HCEC 1CT (cell line): ENCODE measurements at regions not wholly inside any gene's neighbourhood (a gene's known extent, or its start where the extent isn't known, plus 50 kb on each side); places are given as distances from the start of the nearest gene placed in this dataset.
"Not testable (repeated sequence)": the region's sequence is repeated elsewhere in the genome, so short reads cannot be mapped to it uniquely, and the experiment has no call there.

Experiments
- DNase-seq: peaks from one replicate; pipeline ENCODE4 v3.0.0-alpha.2; 2017

DNA sequence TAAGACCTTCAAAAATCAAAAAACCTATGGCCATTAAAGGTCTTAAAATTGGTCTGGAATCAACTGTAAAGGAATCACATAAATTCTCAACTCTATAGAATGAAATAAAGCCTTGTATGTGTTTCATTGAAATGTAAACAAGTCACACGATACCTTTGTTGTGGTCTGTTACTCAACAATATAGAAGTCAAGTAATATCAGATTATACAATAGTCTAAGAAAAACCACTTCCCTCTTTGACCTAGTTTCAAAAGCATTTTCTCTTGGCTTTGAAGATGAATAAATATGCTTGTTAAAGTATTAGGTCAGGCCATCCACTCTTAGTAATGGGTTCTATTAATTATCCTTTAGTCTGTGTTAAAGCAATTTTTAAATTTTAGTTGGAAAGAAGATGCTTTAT is 79.8 kb upstream of the DIO2 start:
- no peak for DNase-seq

GRCh38 chr14:80286744-80287143 is 75.4 kb upstream of the DIO2 start:
- DNase-seq = not testable (repeated sequence)

- DNase-seq = peak; percentile 31
Observed at GRCh38 chr14:80278293-80279023, 67.2 kb upstream of the DIO2 start.

GRCh38 chr14:80275208-80275850 is 64.0 kb upstream of the DIO2 start:
- DNase-seq = peak; percentile 29

DNA sequence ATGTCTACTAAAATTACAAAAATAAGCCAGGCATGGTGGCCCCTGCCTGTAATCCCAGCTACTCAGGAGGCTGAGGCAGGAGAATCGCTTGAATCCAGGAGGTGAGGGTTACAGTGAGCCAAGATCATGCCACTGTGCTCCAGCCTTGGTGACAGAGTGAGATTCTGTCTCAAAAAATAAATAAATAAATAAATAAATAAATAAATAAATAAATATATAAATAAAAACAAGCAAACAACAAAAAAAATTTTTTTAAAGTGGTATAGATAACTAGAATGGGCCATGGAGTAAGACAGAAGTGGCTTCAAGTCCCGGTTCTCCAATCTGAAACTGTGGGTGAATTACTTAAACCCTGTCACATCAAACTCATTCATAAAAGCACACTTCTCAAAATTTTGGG is 63.0 kb upstream of the DIO2 start:
- not testable (repeated sequence) for DNase-seq

- no peak for DNase-seq
Observed at GRCh38 chr14:80271389-80271788, 60.1 kb upstream of the DIO2 start.

DNA sequence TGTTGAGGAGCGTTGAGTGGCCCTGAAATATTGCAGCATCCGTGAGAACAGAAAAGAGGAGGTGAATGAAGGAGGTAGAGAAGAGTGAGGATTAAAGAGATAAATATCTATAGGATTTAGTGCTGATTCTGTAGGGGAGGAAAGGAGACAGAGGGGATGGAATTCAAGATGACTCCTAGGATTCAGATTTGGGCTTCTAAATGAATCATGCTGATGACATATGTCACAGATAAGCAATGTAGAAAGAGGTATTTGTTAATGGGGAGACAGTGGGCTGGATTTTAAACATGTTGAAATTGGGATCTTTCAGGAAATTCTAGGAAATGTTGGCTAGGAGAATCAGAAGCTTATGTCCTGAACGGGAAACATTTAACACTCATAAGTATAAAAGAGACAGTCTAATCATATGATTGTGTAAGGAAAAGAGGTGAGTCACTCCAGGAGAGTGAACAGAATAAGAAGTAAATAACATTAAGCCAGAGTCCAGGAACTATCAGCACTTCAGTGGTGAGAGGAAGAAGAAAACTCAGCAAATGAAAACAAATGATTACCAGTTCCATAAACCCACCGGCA is 58.1 kb upstream of the DIO2 start:
- peak; percentile 28 for DNase-seq

GRCh38 chr14:80266930-80267329 is 55.6 kb upstream of the DIO2 start:
- no peak for DNase-seq

DNA sequence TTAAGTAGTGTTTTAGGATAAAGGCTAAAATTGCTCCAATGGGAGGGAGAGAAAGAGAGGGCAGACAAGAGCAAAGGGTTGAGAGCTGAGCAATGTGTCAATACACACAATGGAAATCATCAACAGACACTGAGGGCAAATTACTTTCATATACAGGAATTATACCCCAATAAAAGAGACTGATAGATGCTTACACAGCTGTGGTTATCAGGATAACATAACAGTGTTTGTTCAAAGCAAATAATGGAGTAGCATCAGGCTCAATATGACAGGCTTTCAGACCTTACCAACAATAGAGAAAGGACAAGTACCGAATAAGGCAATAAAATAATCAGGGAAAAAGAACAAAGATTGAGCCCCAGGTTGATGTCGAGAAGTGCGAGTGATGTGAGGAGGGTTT is 53.4 kb upstream of the DIO2 start:
- DNase-seq = no peak
